ENCODE measurements at regions not wholly inside any gene's neighbourhood (a gene's known extent, or its start where the extent isn't known, plus 50 kb on each side); places are given as distances from the start of the nearest gene placed in this dataset.
A peak's percentile ranks its signal among the peaks of the same experiment; 100 is the strongest.

GRCh38 chr15:70483513-70483912 lies 279.8 kb downstream of the UACA start:
- Histone ChIP-seq H3K9me3 (ENCODE audit: insufficient read depth, low read length) (no peaks in the 10 kb centered on the region), H3K27me3 (ENCODE audit: insufficient read depth, insufficient read length) (no peaks in the 10 kb centered on the region), H3K9ac (ENCODE audit: insufficient read length, low read depth) (no peak overlapping the region), H3K4me1 (ENCODE audit: insufficient read depth, insufficient read length) (peaks cover 2% of the 10 kb centered on the region), H3K36me3 (ENCODE audit: insufficient read depth, insufficient read length, low read length) (no peaks in the 10 kb centered on the region), H3K4me3 (ENCODE audit: insufficient read length, low read depth) (no peak overlapping the region)
- DNase-seq (ENCODE audit: low read depth, low spot score), result no peak
- no peak for TF ChIP-seq ZNF274 (IDR thresholded peaks at IDR 0.05; ENCODE audit: low read depth, low read length)
- TF ChIP-seq YY1 (IDR thresholded peaks at IDR 0.05; ENCODE audit: insufficient read depth, insufficient read length), result no peak
- no peak for TF ChIP-seq SUZ12 (IDR thresholded peaks at IDR 0.05; ENCODE audit: extremely low read depth, insufficient read depth, insufficient read length)

GRCh38 chr15:70480196-70480856 lies 283.0 kb downstream of the UACA start:
- Histone ChIP-seq H3K4me1 (ENCODE audit: insufficient read depth, insufficient read length) (no peaks in the 10 kb centered on the region), H3K9me3 (ENCODE audit: insufficient read depth, low read length) (no peaks in the 10 kb centered on the region), H3K27me3 (ENCODE audit: insufficient read depth, insufficient read length) (no peaks in the 10 kb centered on the region), H3K36me3 (ENCODE audit: insufficient read depth, insufficient read length, low read length) (no peaks in the 10 kb centered on the region), H3K4me3 (ENCODE audit: insufficient read length, low read depth) (no peak overlapping the region), H3K9ac (ENCODE audit: insufficient read length, low read depth) (peak overlapping the region; percentile 39)
- no peak for DNase-seq (ENCODE audit: low read depth, low spot score)
- TF ChIP-seq ZNF274 (IDR thresholded peaks at IDR 0.05; ENCODE audit: low read depth, low read length) (no peak), YY1 (IDR thresholded peaks at IDR 0.05; ENCODE audit: insufficient read depth, insufficient read length) (no peak), SUZ12 (IDR thresholded peaks at IDR 0.05; ENCODE audit: extremely low read depth, insufficient read depth, insufficient read length) (no peak)

DNA sequence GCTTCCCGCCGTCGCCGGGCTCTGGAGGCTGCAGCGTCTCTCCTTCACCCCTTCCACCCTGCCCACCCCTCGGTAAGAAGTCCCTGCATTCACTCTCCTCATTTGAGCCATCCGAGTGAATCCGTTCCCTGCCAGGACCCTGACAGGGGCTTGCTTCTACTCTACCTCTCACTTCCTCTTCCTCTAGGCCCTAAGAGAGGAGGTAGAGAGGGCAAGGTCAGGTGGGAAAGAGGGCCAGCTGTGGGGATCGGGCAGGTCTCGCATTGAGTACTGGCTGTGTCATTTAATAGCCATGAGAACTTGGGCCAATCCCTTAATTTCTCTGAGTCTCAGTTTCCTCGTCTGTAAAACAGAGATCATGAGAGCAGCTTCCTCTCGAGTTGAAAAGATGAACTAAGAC lies 283.6 kb downstream of the UACA start:
- Histone ChIP-seq H3K9me3 (ENCODE audit: insufficient read depth, low read length) (no peaks in the 10 kb centered on the region), H3K27me3 (ENCODE audit: insufficient read depth, insufficient read length) (no peaks in the 10 kb centered on the region), H3K36me3 (ENCODE audit: insufficient read depth, insufficient read length, low read length) (no peaks in the 10 kb centered on the region), H3K4me1 (ENCODE audit: insufficient read depth, insufficient read length) (peaks cover 1% of the 10 kb centered on the region), H3K4me3 (ENCODE audit: insufficient read length, low read depth) (no peak overlapping the region), H3K9ac (ENCODE audit: insufficient read length, low read depth) (no peak overlapping the region)
- DNase-seq (ENCODE audit: low read depth, low spot score), result no peak
- TF ChIP-seq YY1 (IDR thresholded peaks at IDR 0.05; ENCODE audit: insufficient read depth, insufficient read length) (no peak), ZNF274 (IDR thresholded peaks at IDR 0.05; ENCODE audit: low read depth, low read length) (no peak), SUZ12 (IDR thresholded peaks at IDR 0.05; ENCODE audit: extremely low read depth, insufficient read depth, insufficient read length) (no peak)

GRCh38 chr15:70479056-70479455 lies 284.3 kb downstream of the UACA start:
- no peak for DNase-seq (ENCODE audit: low read depth, low spot score)

DNA sequence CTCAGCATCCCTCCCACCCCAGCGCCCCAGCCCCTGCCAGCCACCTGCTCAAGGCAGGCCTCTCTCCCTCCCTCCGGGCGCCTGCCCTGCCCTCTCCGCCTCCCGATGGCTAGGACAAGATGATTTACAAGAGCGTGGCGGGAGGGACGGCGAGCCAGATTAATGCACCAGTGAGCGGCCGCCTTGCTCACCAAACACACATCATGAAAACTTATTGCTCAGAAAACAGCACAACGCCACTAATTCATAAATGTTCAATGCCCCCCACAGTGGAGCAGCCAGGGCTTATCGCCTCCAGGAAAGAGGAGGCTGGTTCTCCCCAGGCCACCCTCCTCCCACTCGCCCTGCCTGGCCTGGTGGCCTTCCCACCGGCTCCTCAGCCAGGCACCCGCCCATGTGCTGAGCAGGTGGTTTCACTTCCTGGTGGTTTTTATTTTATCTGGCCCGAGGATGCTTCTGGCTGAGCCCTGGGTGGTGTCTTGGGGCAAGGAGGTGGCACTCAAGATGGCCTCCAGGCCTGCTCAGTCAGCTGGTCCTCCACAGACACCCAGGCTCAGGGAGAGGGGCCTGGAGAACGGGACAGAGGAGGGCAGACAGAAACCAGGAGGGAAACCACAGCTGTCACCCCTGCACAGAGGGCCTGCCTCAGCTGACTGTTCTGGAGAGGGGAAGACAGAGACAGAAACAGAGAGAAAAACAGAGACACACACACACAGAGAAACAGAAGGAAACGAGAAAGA lies 284.9 kb downstream of the UACA start:
- TF ChIP-seq ZNF274 (IDR thresholded peaks at IDR 0.05; ENCODE audit: low read depth, low read length), result no peak
- no peak for TF ChIP-seq SUZ12 (IDR thresholded peaks at IDR 0.05; ENCODE audit: extremely low read depth, insufficient read depth, insufficient read length)
- TF ChIP-seq YY1 (IDR thresholded peaks at IDR 0.05; ENCODE audit: insufficient read depth, insufficient read length), result no peak
- no peak overlapping the region for H3K4me3 ChIP-seq (ENCODE audit: insufficient read length, low read depth)
- no peaks in the 10 kb centered on the region for H3K36me3 ChIP-seq (ENCODE audit: insufficient read depth, insufficient read length, low read length)
- no peaks in the 10 kb centered on the region for H3K9me3 ChIP-seq (ENCODE audit: insufficient read depth, low read length)
- H3K9ac ChIP-seq (ENCODE audit: insufficient read length, low read depth), result no peak overlapping the region
- H3K27me3 ChIP-seq (ENCODE audit: insufficient read depth, insufficient read length), result no peaks in the 10 kb centered on the region
- DNase-seq (ENCODE audit: low read depth, low spot score), result no peak
- H3K4me1 ChIP-seq (ENCODE audit: insufficient read depth, insufficient read length), result peaks cover 3% of the 10 kb centered on the region

More at GRCh38 chr15:70479056-70479455, 284.3 kb downstream of the UACA start:
- H3K27me3 ChIP-seq (ENCODE audit: insufficient read depth, insufficient read length), result no peaks in the 10 kb centered on the region
- H3K9me3 ChIP-seq (ENCODE audit: insufficient read depth, low read length), result no peaks in the 10 kb centered on the region
- peaks cover 3% of the 10 kb centered on the region for H3K4me1 ChIP-seq (ENCODE audit: insufficient read depth, insufficient read length)
- H3K9ac ChIP-seq (ENCODE audit: insufficient read length, low read depth), result no peak overlapping the region
- H3K4me3 ChIP-seq (ENCODE audit: insufficient read length, low read depth), result no peak overlapping the region
- TF ChIP-seq YY1 (IDR thresholded peaks at IDR 0.05; ENCODE audit: insufficient read depth, insufficient read length), result no peak
- TF ChIP-seq SUZ12 (IDR thresholded peaks at IDR 0.05; ENCODE audit: extremely low read depth, insufficient read depth, insufficient read length), result no peak
- TF ChIP-seq ZNF274 (IDR thresholded peaks at IDR 0.05; ENCODE audit: low read depth, low read length), result no peak
- H3K36me3 ChIP-seq (ENCODE audit: insufficient read depth, insufficient read length, low read length), result no peaks in the 10 kb centered on the region

DNA sequence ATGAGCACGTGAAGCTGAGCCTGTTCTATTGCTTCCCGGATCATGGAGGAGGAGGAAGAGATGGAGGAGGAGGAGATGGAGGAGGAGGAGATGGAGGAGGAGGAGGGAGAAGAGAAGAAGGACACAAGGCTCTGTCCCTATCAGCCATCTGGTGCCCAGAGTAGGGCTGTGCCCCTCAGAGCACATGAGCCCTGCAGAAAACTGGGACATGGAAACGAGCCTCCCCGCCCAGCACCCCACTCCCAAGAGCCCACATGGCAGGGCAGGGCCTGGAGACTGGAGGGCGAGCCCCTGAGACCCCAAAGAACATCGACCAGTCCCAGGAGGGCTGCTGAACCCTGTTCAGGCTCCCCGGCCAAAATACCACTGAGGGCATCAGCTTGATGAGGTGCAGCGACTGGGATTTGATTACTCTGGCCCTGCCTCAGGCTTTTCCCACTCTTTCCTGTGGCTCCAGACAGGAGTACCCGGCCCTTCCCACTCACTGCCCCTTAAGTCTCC lies 285.6 kb downstream of the UACA start:
- no peak for TF ChIP-seq YY1 (IDR thresholded peaks at IDR 0.05; ENCODE audit: insufficient read depth, insufficient read length)
- no peak for TF ChIP-seq SUZ12 (IDR thresholded peaks at IDR 0.05; ENCODE audit: extremely low read depth, insufficient read depth, insufficient read length)
- TF ChIP-seq ZNF274 (IDR thresholded peaks at IDR 0.05; ENCODE audit: low read depth, low read length), result no peak
- DNase-seq (ENCODE audit: low read depth, low spot score), result no peak
- Histone ChIP-seq H3K36me3 (ENCODE audit: insufficient read depth, insufficient read length, low read length) (no peaks in the 10 kb centered on the region), H3K9me3 (ENCODE audit: insufficient read depth, low read length) (no peaks in the 10 kb centered on the region), H3K9ac (ENCODE audit: insufficient read length, low read depth) (no peak overlapping the region), H3K4me3 (ENCODE audit: insufficient read length, low read depth) (no peak overlapping the region), H3K4me1 (ENCODE audit: insufficient read depth, insufficient read length) (peaks cover 3% of the 10 kb centered on the region), H3K27me3 (ENCODE audit: insufficient read depth, insufficient read length) (no peaks in the 10 kb centered on the region)

DNA sequence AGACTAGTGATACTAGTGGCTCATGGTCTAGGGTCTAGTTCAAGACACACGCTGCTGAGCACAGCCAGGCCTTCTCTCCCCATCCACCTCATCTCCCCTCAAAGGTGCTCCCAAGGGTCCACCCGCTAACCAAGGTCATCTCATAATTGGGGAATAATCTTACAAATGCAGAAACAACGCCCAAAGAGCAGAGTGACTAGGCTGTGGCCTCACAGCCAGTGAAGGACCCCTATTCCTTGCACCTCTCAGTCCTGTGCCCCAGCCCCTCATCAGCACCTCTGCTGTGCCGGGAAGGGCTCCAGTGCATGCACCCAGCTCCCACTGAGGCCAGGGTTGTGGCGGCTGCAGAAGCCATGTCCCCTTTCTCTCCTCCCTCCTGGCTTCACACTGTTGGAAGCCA lies 286.9 kb downstream of the UACA start:
- Histone ChIP-seq H3K4me1 (ENCODE audit: insufficient read depth, insufficient read length) (peaks cover 3% of the 10 kb centered on the region), H3K27me3 (ENCODE audit: insufficient read depth, insufficient read length) (no peaks in the 10 kb centered on the region)
- TF ChIP-seq YY1 (IDR thresholded peaks at IDR 0.05; ENCODE audit: insufficient read depth, insufficient read length), result no peak
- no peak for TF ChIP-seq SUZ12 (IDR thresholded peaks at IDR 0.05; ENCODE audit: extremely low read depth, insufficient read depth, insufficient read length)
- TF ChIP-seq ZNF274 (IDR thresholded peaks at IDR 0.05; ENCODE audit: low read depth, low read length), result no peak

More for the DNA sequence above, 286.9 kb downstream of the UACA start:
- no peak overlapping the region for H3K4me3 ChIP-seq (ENCODE audit: insufficient read length, low read depth)
- no peaks in the 10 kb centered on the region for H3K36me3 ChIP-seq (ENCODE audit: insufficient read depth, insufficient read length, low read length)
- H3K9me3 ChIP-seq (ENCODE audit: insufficient read depth, low read length), result no peaks in the 10 kb centered on the region
- H3K9ac ChIP-seq (ENCODE audit: insufficient read length, low read depth), result no peak overlapping the region
- DNase-seq (ENCODE audit: low read depth, low spot score), result no peak

Data from NT2/D1 (cell line).